IMR-90 (cell line): ENCODE measurements at regions not wholly inside any gene's neighbourhood (a gene's known extent, or its start where the extent isn't known, plus 50 kb on each side); places are given as distances from the start of the nearest gene placed in this dataset.
A peak's percentile ranks its signal among the peaks of the same experiment; 100 is the strongest.

Experiments used
- ATAC-seq: fragments of 200-7000 bp; cut with Tn5 transposase; 2 replicates; pipeline ENCODE4 v1.9.1; 2020; ENCODE audit warnings: low read depth, mild to moderate bottlenecking, moderate library complexity
- BruUV-seq: library from RNA; stranded (reverse); fragments of 400-500 nt; replicated peaks from 2 replicates; lab custom pipeline; 2021; lab: Mats Ljungman, UMichigan
- CTCF ChIA-PET: fragments of 300-600 bp; formaldehyde crosslinking; extraction: SDS; loops from one replicate; lab custom pipeline; 2021; ENCODE audit warnings: antibody characterized with exemption; lab: Yijun Ruan, JAX
- POLR2A ChIA-PET: fragments of 300-600 bp; sonication (Branson Sonifier 250); formaldehyde crosslinking; loops from one replicate; lab custom pipeline; 2022; ENCODE audit warnings: antibody characterized with exemption; ENCODE audit not compliant: unreplicated experiment; lab: Charles Lee
- DNase-seq: peaks from one replicate; pipeline ENCODE4 v3.0.0; 2013
- H2AFZ ChIP-seq: replicated peaks from 2 replicates; pipeline ENCODE3; 2013; ENCODE audit warnings: low read length, mild to moderate bottlenecking; ENCODE audit not compliant: poor library complexity
- H2AK5ac ChIP-seq: 2 replicates; pipeline ENCODE4 v1.6.1; 2013; ENCODE audit warnings: low read depth, low read length, inconsistent platforms
- H2AK9ac ChIP-seq: replicated peaks from 2 replicates; pipeline ENCODE3; 2013; ENCODE audit warnings: mild to moderate bottlenecking, low read depth, low read length, moderate library complexity; ENCODE audit not compliant: poor library complexity
- H2BK120ac ChIP-seq: 2 replicates; pipeline ENCODE4 v1.6.1; 2013; ENCODE audit warnings: low read depth, low read length, inconsistent platforms
- H2BK15ac ChIP-seq: 3 replicates; pipeline ENCODE4 v1.6.1; 2013; ENCODE audit warnings: low read depth, low read length, inconsistent platforms
- H2BK20ac ChIP-seq: 2 replicates; pipeline ENCODE4 v1.6.1; 2013; ENCODE audit warnings: low read depth, mild to moderate bottlenecking, inconsistent platforms, low read length, moderate library complexity
- H2BK5ac ChIP-seq: 2 replicates; pipeline ENCODE4 v1.6.1; 2013; ENCODE audit warnings: mild to moderate bottlenecking, low read depth, low read length, inconsistent platforms; ENCODE audit not compliant: poor library complexity, severe bottlenecking
- H3K14ac ChIP-seq: replicated peaks from 2 replicates; pipeline ENCODE4 v1.6.1; 2013; ENCODE audit warnings: low read depth, low read length, inconsistent platforms
- H3K18ac ChIP-seq: 2 replicates; pipeline ENCODE4 v1.6.1; 2013; ENCODE audit warnings: low read depth, low read length, control low read depth
- H3K23ac ChIP-seq: 2 replicates; pipeline ENCODE4 v1.6.1; 2013; ENCODE audit warnings: low read depth, low read length, inconsistent platforms
- H3K27ac ChIP-seq: 2 replicates; pipeline ENCODE4 v1.5.1; 2013; ENCODE audit warnings: mild to moderate bottlenecking, control low read depth, low read length; ENCODE audit not compliant: insufficient read depth
- H3K27me3 ChIP-seq: 2 replicates; pipeline ENCODE4 v1.6.1; 2013; ENCODE audit warnings: low read length; ENCODE audit not compliant: control insufficient read depth, insufficient read depth
- H3K36me3 ChIP-seq: 2 replicates; pipeline ENCODE4 v1.6.1; 2013; ENCODE audit warnings: low read length, mixed read lengths; ENCODE audit not compliant: control insufficient read depth, insufficient read depth
- H3K4ac ChIP-seq: 2 replicates; pipeline ENCODE4 v1.6.1; 2013; ENCODE audit warnings: low read depth, low read length, inconsistent platforms
- H3K4me1 ChIP-seq: 2 replicates; pipeline ENCODE4 v1.6.1; 2013; ENCODE audit warnings: low read length, mixed read lengths; ENCODE audit not compliant: control insufficient read depth, insufficient read depth
- H3K4me2 ChIP-seq: 2 replicates; pipeline ENCODE4 v1.6.1; 2013; ENCODE audit warnings: low read depth, mild to moderate bottlenecking, control low read depth, low read length, moderate library complexity
- H3K4me3 ChIP-seq: 2 replicates; pipeline ENCODE4 v1.5.1; 2013; ENCODE audit warnings: low read depth, mild to moderate bottlenecking, control low read depth, low read length, moderate library complexity; ENCODE audit not compliant: insufficient read depth
- H3K56ac ChIP-seq: 2 replicates; pipeline ENCODE4 v1.6.1; 2013; ENCODE audit warnings: low read length, inconsistent platforms; ENCODE audit not compliant: insufficient read depth; ENCODE audit errors: extremely low read depth
- H3K79me1 ChIP-seq, 2 experiments: 2 replicates each; pipeline ENCODE4 v1.6.1; 2013; ENCODE audit warnings: low read length in 2 of 2, inconsistent platforms in 1 of 2, low read depth in 1 of 2
- H3K9ac ChIP-seq: 2 replicates; pipeline ENCODE4 v1.6.1; 2013; ENCODE audit warnings: low read depth, low read length, control low read depth
- H3K9me1 ChIP-seq: 2 replicates; pipeline ENCODE4 v1.6.1; 2013; ENCODE audit warnings: low read length, inconsistent platforms; ENCODE audit not compliant: insufficient read depth
- H3K9me3 ChIP-seq: 2 replicates; pipeline ENCODE4 v1.6.1; 2013; ENCODE audit warnings: low read length; ENCODE audit not compliant: control insufficient read depth, insufficient read depth
- H4K20me1 ChIP-seq: 2 replicates; pipeline ENCODE4 v1.6.1; 2013; ENCODE audit warnings: low read length, inconsistent platforms; ENCODE audit not compliant: insufficient read depth
- H4K5ac ChIP-seq: 2 replicates; pipeline ENCODE4 v1.6.1; 2013; ENCODE audit warnings: mild to moderate bottlenecking, low read depth, low read length, control low read depth
- H4K8ac ChIP-seq, 2 experiments: 2 replicates each; pipeline ENCODE4 v1.6.1; 2013; ENCODE audit warnings: low read depth in 2 of 2, low read length in 2 of 2, control low read depth in 1 of 2, inconsistent platforms in 1 of 2
- H4K91ac ChIP-seq: 2 replicates; pipeline ENCODE4 v1.6.1; 2013; ENCODE audit warnings: low read depth, low read length, inconsistent platforms; ENCODE audit not compliant: insufficient read depth
- BHLHE40 ChIP-seq: fragments of 150-350 bp; IDR thresholded peaks from 2 replicates; pipeline ENCODE4 v1.6.1; 2016; ENCODE audit warnings: mild to moderate bottlenecking, low read depth, low read length
- CEBPB ChIP-seq: IDR thresholded peaks from 2 replicates; pipeline ENCODE4 v1.6.1; 2012; ENCODE audit warnings: low read depth, low read length, improper control_type of control experiment
- CHD1 ChIP-seq: IDR thresholded peaks from 2 replicates; pipeline ENCODE4 v1.6.1; 2012; ENCODE audit warnings: low read depth, low read length, improper control_type of control experiment
- CTCF ChIP-seq: conservative IDR thresholded peaks from 2 replicates; pipeline ENCODE4 v1.5.1; 2012; ENCODE audit warnings: mild to moderate bottlenecking, low read depth, low read length, improper control_type of control experiment
- FOS ChIP-seq: fragments of 150-350 bp; IDR thresholded peaks from 2 replicates; pipeline ENCODE4 v1.6.1; 2016; ENCODE audit warnings: low read depth, low read length
- MAFK ChIP-seq: IDR thresholded peaks from 2 replicates; pipeline ENCODE4 v1.6.1; 2012; ENCODE audit warnings: low read depth, low read length, improper control_type of control experiment
- MAZ ChIP-seq: IDR thresholded peaks from 2 replicates; pipeline ENCODE4 v1.6.1; 2012; ENCODE audit warnings: low read depth, mild to moderate bottlenecking, low read length, improper control_type of control experiment, moderate library complexity, borderline replicate concordance
- MXI1 ChIP-seq: IDR thresholded peaks from 2 replicates; pipeline ENCODE4 v1.6.1; 2012; ENCODE audit warnings: low read depth, mild to moderate bottlenecking, low read length, moderate library complexity, borderline replicate concordance
- NFE2L2 ChIP-seq: fragments of 150-350 bp; IDR thresholded peaks from 2 replicates; pipeline ENCODE4 v1.6.1; 2016; ENCODE audit warnings: low read depth, mild to moderate bottlenecking, low read length
- POLR2A ChIP-seq: IDR thresholded peaks from 2 replicates; pipeline ENCODE4 v1.6.1; 2012; ENCODE audit warnings: mild to moderate bottlenecking, low read depth, low read length
- RAD21 ChIP-seq: IDR thresholded peaks from 2 replicates; pipeline ENCODE4 v1.6.1; 2012; ENCODE audit warnings: low read length, improper control_type of control experiment
- RCOR1 ChIP-seq: IDR thresholded peaks from 2 replicates; pipeline ENCODE4 v1.6.1; 2012; ENCODE audit warnings: mild to moderate bottlenecking, low read length, improper control_type of control experiment; ENCODE audit not compliant: insufficient replicate concordance
- RFX5 ChIP-seq: IDR thresholded peaks from 2 replicates; pipeline ENCODE4 v1.8.0; 2012; ENCODE audit warnings: low read depth, mild to moderate bottlenecking, low read length, moderate library complexity
- SMC3 ChIP-seq: fragments of 150-350 bp; IDR thresholded peaks from 2 replicates; pipeline ENCODE4 v1.6.1; 2016; ENCODE audit warnings: low read depth, mild to moderate bottlenecking, antibody characterized with exemption, low read length, moderate library complexity
- WGBS, 2 experiments: methylation state at CpG; one replicate each; pipeline versions ENCODE4 v1.1.5 to v1.1.7; 2013; ENCODE audit warnings: missing lambda C conversion rate in 2 of 2; ENCODE audit not compliant: insufficient read length in 1 of 2; ENCODE audit errors: extremely low coverage in 2 of 2; 5-methylcytosine and 5-hydroxymethylcytosine counted together
- dilution Hi-C: fragments of 300-500 bp; cut with HindIII; formaldehyde crosslinking; loops from one replicate; pipeline ENCODE4 v1.14.3; 2018; ENCODE audit warnings: low sequenced_read_pairs; ENCODE audit not compliant: unreplicated experiment
- in situ Hi-C: fragments of 300-500 bp; cut with MboI; formaldehyde crosslinking; loops from 3 replicates; pipeline ENCODE4 v1.14.3; 2019; ENCODE audit warnings: low sequenced_read_pairs, inconsistent platforms, mixed read lengths
- intact Hi-C: fragments of 100-400 bp; cut with micrococcal nuclease; formaldehyde crosslinking; loops from 2 replicates; pipeline ENCODE4 v1.10.0; 2022
- TF ChIP-seq, protein P1 (sequence below): fragments of 150-350 bp; IDR thresholded peaks from 2 replicates; pipeline ENCODE4 v1.6.1; 2017; ENCODE audit warnings: mild to moderate bottlenecking, antibody characterized with exemption, low read length, low read depth
- TF ChIP-seq, protein P2 (sequence below): fragments of 150-350 bp; IDR thresholded peaks from 2 replicates; pipeline ENCODE4 v1.6.1; 2016; ENCODE audit warnings: low read depth, mild to moderate bottlenecking, low read length, moderate library complexity, borderline replicate concordance

DNA sequence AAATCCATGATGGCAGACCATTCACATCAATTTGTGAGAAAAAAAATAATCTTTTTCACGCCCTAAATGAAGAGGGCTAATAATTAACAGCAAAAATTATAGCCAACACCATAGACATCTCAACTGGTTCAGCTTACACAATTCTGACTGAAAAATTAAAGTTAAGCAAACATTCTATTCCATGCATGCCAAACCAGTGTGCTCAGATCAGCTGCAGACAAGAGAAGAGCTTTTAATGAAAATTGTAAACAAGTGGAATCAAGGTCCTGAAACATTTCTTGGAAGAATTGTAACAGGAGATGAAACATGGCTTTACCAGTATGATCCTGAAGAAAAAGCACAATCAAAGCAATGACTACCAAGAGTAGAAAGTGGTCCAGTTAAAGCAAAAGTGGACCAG is 710.4 kb downstream of the EPHA7 start:
- Histone ChIP-seq H4K91ac (no peak overlapping the region), H3K14ac (no peak overlapping the region), H2BK5ac (no peak overlapping the region), H3K9me1 (no peaks in the 10 kb centered on the region), H3K27me3 (no peaks in the 10 kb centered on the region), H3K4me1 (no peaks in the 10 kb centered on the region), H3K56ac (no peak overlapping the region), H3K36me3 (no peaks in the 10 kb centered on the region), H4K5ac (no peak overlapping the region), H2AFZ (no peak overlapping the region), H3K9ac (no peak overlapping the region), H3K18ac (no peak overlapping the region), H4K8ac (no peak overlapping the region), H3K9me3 (no peaks in the 10 kb centered on the region), H3K79me1 (no peaks in the 10 kb centered on the region), H2BK20ac (no peak overlapping the region), H3K4me3 (no peak overlapping the region), H2BK120ac (no peak overlapping the region), H3K27ac (no peak overlapping the region), H3K4ac (no peak overlapping the region), H3K4me2 (no peak overlapping the region), H2AK9ac (no peak overlapping the region), H2AK5ac (no peak overlapping the region), H4K20me1 (no peaks in the 10 kb centered on the region), H2BK15ac (no peak overlapping the region), H3K23ac (no peak overlapping the region)
- dilution Hi-C loops (no loop called here), intact Hi-C loops (no loop called here), in situ Hi-C loops (no loop called here)
- ChIA-PET POLR2A (no interaction called here), CTCF (no interaction called here)
- DNase-seq = peak; percentile 12
- no TSS peak for BruUV-seq
- peak; percentile 72 for ATAC-seq
- TF ChIP-seq CEBPB (no peak), MAZ (no peak), BHLHE40 (no peak), CTCF (no peak), RCOR1 (no peak), NFE2L2 (no peak), RFX5 (no peak), CHD1 (no peak), RAD21 (no peak), MXI1 (no peak), MAFK (no peak), SMC3 (no peak), FOS (no peak), POLR2A (no peak)
- TF ChIP-seq, protein P1, sequence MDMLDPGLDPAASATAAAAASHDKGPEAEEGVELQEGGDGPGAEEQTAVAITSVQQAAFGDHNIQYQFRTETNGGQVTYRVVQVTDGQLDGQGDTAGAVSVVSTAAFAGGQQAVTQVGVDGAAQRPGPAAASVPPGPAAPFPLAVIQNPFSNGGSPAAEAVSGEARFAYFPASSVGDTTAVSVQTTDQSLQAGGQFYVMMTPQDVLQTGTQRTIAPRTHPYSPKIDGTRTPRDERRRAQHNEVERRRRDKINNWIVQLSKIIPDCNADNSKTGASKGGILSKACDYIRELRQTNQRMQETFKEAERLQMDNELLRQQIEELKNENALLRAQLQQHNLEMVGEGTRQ = no peak
- TF ChIP-seq, protein P2, sequence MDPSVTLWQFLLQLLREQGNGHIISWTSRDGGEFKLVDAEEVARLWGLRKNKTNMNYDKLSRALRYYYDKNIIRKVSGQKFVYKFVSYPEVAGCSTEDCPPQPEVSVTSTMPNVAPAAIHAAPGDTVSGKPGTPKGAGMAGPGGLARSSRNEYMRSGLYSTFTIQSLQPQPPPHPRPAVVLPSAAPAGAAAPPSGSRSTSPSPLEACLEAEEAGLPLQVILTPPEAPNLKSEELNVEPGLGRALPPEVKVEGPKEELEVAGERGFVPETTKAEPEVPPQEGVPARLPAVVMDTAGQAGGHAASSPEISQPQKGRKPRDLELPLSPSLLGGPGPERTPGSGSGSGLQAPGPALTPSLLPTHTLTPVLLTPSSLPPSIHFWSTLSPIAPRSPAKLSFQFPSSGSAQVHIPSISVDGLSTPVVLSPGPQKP = no peak
- no CpG with 5 or more reads among the region's 1 CpG for WGBS, 2 experiments
